ENCODE measurements at regions not wholly inside any gene's neighbourhood (a gene's known extent, or its start where the extent isn't known, plus 50 kb on each side); places are given as distances from the start of the nearest gene placed in this dataset.
"Not testable (repeated sequence)": the region's sequence is repeated elsewhere in the genome, so short reads cannot be mapped to it uniquely, and the experiment has no call there.

DNA sequence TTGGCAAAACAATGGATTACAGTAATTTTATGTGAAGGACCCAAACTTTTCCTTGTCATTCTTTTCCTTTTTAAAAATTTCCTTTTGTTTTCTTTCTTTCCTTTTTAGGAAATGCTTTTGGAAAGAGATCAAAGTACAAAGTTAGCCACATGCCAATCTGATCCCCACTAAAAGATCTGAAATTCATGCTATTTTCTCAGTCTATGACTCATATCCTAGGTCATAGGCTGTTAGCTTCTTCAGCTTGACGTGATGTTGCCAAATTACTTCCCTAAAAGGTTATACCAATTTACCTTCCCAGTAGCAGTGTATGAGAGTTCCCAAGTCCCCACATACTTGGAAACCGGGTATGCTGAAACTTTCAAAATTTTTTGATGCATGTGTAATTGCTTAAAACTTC is 355.3 kb downstream of the INSIG2 start:
- DNase-seq: no peak

DNA sequence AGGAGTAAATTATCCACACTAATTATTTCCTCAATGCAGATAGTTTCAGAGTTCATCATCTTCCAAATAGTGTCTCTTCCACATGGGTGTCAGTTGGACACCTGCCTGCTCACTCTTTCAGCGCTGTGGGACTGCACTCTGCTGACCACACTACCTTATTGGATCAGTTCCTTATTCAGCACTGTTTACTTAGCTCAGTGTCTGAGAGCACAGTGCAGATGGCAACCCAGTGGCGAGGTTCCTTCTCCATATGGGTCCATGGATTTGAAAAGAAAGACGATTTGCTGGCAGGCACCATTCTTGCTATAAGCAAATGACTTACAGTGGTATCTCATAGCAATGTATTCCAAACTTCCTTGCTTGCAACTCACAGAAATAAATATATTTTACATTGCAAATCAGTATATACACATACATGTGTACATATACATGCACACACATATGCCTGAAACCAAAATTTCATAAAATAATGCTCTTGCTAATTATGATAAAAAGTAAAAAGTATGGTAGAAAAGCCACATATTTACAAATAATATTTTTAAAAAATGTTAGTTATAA is 354.8 kb downstream of the INSIG2 start:
- no peak for DNase-seq

DNA sequence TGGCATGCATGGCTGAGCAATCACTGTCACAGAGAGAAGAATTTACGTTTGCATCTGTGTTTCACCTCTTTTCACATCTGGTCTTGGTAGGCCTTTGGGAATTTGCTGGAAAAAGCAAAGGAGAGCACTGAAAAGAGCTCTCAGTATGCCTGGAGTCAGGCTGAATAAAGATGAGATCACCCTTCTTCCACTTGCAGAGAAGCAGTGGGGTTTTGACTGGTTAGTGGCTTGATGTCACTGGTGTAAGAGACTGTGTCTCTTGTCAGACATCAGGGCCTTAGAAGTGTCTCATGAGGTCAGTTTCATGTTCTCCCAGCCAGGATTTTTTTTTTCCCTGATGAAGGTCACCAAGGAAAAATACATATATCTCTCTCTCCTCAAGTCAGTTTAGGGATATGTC is 353.8 kb downstream of the INSIG2 start:
- DNase-seq: no peak

DNA sequence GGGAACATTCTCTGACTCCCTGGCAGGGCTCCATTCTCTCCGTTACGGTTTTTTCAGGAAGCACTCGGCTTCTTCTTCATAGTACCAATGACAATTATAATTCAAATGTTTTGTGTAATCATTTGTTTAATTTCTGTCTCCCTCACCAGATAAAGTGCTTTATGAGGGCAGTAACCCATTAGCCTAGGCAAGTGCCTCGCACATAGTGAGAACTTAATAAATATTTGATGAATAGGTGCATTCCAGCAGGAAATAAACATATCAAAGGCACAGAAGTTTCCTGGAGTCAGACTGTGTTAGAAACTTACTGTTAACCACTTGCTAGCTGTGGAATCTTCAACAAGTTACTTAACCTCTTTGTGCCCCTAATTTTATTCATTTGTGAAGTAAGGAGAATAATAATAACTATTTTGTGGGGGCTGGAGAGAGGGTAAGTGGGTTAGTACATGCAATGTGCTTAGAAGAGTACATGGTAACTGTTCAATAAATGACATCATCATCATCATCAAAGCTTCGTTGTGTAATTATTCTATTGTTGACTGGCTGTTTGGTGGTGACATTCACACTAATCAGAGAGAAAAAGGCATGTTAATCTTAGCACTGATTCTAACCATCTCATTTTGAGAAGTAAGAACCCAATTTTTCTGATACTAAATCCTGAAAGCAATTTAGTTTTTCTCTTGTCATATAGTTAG is 352.3 kb downstream of the INSIG2 start:
- no peak for DNase-seq

- DNase-seq: no peak
Observed at GRCh38 chr2:118437501-118437900, 349.2 kb downstream of the INSIG2 start.

DNA sequence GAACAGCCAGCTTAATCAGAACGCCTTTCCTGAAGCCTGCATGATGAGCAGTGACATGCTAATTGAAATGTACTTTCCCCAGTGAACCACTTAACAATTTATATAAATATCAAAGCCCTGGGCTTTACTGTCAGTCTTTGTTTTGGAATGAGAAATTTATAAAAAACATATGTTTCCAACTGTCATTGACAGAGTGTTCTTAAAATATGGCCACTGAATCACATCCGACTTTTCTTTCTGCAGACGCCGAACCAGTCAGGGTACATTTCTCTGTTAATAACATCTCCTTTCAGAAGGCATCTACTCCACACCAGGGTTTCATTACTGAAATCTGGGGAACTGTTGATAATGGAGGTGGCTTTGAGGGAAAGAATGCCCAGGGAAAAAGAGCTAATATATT is 343.7 kb downstream of the INSIG2 start:
- no peak for DNase-seq

DNA sequence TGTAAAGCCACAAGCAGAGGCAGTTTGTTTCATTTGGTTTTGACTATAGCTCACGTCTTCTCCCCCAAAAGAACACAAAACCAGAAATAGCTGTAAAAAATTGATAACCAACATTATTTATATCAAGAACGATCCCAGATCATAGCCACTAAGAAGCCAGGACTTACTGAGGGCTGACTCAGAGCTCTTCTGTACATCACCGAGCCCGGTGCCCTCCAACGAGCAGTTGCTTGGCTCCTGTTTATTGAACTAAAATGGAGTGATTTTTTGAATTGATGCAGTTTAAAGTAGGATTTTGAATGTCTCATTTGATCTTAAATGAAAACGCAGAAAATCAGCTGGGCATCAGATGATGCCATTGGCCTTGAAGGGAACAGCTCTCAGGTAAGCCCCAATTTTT is 343.3 kb downstream of the INSIG2 start:
- DNase-seq: no peak

DNA sequence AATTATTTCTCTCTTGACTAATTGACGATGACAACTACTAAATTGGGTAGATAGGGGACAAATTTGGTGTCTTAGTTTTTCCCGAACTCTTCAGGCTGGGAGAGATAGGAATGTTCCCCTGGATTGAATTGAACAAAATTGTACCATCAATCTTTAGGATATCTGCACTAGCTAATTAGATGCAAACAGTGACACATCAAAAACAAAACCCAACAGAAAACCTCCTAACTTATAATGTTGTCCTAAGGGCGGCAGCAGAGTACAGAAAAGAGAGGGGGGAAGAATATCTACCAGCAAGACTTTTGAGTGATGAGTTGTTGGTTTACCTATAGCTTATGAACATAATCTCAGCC is 342.9 kb downstream of the INSIG2 start:
- no peak for DNase-seq

DNA sequence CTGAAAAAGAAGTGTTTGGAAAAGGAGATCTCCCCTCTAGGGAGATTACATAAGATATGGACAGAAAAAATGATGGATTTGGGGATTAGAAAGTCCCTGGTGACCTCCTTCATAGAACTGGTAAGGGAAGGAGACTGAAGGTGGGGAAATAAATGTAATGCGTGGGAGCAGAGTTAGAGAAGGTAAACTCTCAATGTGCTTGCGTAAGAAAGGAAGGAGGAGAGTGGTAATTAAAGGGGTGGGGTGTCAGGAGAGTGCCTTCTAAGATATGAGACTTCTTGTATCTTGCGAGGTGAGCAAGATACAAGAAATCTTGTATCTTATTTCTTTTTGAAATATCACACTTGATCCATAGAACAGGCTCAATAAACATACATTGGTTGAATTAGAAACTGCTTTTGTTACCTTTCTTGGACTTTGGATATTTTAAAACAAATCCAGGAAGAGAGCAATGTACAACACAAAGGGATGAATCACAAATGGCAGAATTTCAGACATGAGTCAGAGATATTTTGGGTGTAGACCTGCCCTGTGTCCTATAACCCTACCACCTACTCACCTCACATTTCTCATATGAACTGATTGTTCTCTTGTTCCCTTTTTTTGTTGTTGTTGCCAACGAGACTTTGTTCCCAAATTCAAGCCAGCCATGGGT is 342.4 kb downstream of the INSIG2 start:
- no peak for DNase-seq

DNA sequence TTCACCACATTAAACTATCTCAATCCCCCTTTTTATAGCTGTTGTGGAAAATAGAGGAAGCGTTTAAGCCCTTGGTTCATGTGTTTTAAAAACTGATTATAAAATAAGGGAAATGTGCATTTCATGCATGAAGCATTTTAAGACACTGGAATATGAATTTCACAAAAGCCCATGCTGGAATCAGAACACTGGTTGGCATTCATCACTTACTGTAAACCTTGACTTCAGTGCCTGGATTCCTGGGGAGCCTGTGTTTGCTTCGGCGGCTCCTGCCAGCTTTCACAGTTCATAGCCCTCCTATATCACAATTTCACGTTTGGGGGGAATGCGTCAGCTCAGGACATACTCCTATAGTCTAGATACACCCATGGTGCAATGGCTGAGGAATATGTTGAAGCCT is 336.9 kb downstream of the INSIG2 start:
- no peak for DNase-seq

- no peak for DNase-seq
Observed at GRCh38 chr2:118423776-118424175, 335.5 kb downstream of the INSIG2 start.

- no peak for DNase-seq
Observed at GRCh38 chr2:118421648-118422047, 333.4 kb downstream of the INSIG2 start.

DNA sequence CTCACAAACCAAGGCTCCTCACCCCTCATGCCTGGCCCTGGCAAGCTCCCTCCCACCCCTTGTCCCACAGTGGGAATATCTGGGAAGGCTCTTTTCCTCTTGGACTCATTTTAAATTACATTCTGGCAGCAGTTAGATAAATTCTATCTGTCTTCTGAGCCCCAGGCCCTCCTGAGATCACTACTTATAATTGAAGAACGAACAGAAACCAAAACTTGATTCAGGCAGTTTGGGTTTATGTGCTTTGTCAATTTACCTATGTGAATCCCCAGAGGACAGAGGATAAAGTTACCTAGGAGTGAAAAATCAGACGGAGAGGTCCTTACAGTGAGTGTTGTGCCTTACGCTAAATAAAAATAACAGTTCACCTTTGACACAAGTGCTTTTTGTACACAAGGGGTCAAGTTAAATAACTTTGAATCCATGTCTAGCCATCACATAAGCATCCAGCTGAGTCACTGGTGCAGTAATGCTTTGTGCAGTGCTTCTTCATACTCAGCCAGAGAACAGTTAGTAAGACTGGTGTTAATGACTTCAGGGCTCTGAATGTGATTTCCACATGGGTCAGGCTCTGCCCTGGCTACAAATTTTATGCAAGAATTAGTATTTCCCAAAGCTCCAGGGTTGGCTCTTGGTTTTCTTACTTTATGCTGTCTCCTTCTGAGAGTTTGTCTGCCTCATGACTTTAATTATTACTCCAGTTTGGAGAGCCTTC is 329.3 kb downstream of the INSIG2 start:
- DNase-seq: no peak

- not testable (repeated sequence) for DNase-seq
Observed at GRCh38 chr2:118415186-118415585, 326.9 kb downstream of the INSIG2 start.

GRCh38 chr2:118403658-118404451 is 315.6 kb downstream of the INSIG2 start:
- DNase-seq: no peak

DNA sequence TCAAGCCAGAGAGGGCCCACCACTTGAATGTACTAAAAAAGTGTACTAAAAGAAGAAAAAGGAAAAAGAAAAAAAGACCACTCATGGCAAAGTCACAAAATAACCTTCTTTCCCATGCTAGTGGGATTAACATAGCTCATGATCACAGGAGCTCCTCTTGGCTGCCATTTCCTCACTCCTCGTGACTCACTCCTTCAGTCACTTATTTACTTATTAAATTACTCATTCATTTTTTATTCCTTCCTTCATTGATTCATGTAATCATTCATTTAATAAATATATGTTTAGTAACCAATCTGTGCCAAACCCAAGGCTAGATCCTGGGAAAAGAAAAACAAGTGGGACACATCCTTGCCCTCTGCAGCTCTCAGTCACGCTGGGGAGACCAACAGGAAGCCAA is 300.5 kb downstream of the INSIG2 start:
- no peak for DNase-seq

DNA sequence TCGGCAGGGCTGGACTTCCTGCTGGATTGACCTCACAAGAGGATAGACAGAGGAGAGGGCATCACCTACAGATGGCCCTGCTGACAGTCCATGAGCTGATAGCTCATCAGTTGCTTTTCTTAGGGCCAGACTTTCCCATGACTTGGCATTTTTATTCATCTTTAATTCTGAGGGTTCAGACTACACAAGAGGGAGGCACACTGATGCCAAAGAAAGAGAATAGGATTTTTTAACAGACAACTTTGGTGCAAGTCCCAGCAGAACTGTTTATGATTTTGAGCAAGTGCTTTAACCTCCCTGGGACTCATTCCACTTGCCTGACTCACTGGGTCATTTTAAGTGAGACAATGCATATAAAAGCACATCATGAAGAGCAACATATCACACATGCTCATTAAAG is 299.2 kb downstream of the INSIG2 start:
- DNase-seq: no peak

DNA sequence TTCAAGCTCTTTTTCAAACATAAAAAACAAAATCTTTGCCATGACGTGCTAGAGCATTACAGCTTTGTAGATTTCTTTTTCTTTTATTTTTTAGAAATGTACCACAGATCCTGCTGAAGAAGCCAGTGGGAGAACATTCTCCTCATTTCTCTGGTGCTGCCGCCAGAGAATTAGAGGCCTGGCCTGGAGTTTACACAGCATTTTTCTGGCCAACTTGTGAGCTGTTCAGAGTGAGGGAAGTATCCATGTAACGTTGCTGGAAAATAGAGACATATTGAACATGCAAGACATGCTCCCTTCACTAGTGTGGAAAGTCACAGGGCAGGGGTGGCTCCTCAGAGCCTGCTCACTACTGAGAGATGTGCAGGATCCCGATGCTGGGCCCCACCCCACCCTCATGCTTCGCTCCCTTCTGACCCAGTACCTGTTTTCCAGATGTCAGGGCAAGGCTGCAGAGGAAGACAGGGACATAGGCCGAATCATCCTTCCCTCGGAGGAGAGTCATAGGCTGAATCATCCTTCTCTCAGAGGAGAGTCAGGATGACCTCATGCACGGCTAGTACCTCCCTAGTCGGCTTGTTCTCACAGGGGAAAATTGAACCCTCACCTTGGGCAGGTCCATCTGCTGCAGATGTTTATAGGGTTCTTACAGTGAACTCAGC is 298.5 kb downstream of the INSIG2 start:
- DNase-seq: no peak

GRCh38 chr2:118380915-118381653 is 292.8 kb downstream of the INSIG2 start:
- DNase-seq: no peak

GRCh38 chr2:118375907-118376485 is 287.7 kb downstream of the INSIG2 start:
- DNase-seq: no peak

GRCh38 chr2:118374974-118375755 is 286.9 kb downstream of the INSIG2 start:
- DNase-seq: no peak
